IPS-20b (cell line): ENCODE measurements at regions not wholly inside any gene's neighbourhood (a gene's known extent, or its start where the extent isn't known, plus 50 kb on each side); places are given as distances from the start of the nearest gene placed in this dataset.

Experiments
- H3K27ac ChIP-seq: one replicate; pipeline ENCODE4 v1.5.1; 2013; ENCODE audit warnings: low read length
- H3K27me3 ChIP-seq: 2 replicates; pipeline ENCODE4 v1.6.1; 2013; ENCODE audit warnings: mild to moderate bottlenecking, low read length, inconsistent platforms; ENCODE audit not compliant: insufficient read depth
- H3K36me3 ChIP-seq: 2 replicates; pipeline ENCODE4 v1.6.1; 2013; ENCODE audit warnings: low read depth, mild to moderate bottlenecking, inconsistent platforms, low read length, moderate library complexity; ENCODE audit not compliant: insufficient read depth
- H3K4me1 ChIP-seq: 2 replicates; pipeline ENCODE4 v1.6.1; 2013; ENCODE audit warnings: mild to moderate bottlenecking, control low read depth, inconsistent platforms, low read length, moderate library complexity; ENCODE audit not compliant: insufficient read depth
- H3K4me3 ChIP-seq: 2 replicates; pipeline ENCODE4 v1.5.1; 2013; ENCODE audit warnings: mild to moderate bottlenecking, low read length, inconsistent platforms
- H3K9ac ChIP-seq: 2 replicates; pipeline ENCODE4 v1.6.1; 2013; ENCODE audit warnings: low read depth, mild to moderate bottlenecking, inconsistent platforms, low read length, moderate library complexity
- H3K9me3 ChIP-seq: 2 replicates; pipeline ENCODE4 v1.6.1; 2013; ENCODE audit warnings: mild to moderate bottlenecking, low read depth, low read length, inconsistent platforms; ENCODE audit not compliant: insufficient read depth

DNA sequence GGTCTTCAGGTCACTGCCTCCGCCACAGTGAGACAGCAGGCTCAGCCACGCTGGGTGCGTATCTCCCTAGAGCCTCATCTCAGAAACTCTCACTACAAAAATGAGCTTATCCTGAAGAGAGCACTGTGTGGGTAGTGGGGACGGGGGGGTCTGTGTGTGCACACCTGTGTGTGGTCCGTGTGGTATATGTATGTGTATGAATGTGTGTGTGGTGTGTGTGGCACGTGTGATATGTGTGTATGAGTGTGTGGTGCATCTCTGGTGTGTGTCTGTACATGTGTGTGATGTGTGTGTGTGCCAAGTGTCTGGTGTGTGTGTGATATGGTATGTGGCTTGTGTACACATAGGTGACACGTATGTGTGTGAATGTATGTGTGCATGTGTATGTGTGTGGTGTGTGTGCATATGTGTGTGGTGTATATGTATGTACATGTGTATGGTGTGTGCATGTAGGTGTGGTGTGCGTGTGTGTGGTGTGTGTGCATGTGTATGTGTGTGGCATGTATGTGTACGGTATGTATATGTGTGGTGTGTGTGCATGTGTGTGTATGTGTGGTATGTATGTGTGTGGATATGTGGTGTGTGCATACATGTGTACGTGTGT is 332.2 kb downstream of the EIPR1 start:
- Histone ChIP-seq H3K9ac (no peak overlapping the region), H3K9me3 (peaks cover 8% of the 10 kb centered on the region; the same call in 1 of the 2 replicates), H3K36me3 (no peaks in the 10 kb centered on the region), H3K27me3 (no peaks in the 10 kb centered on the region), H3K27ac (no peak overlapping the region), H3K4me1 (no peaks in the 10 kb centered on the region), H3K4me3 (no peak overlapping the region)

GRCh38 chr2:3044587-3045317 is 332.9 kb downstream of the EIPR1 start:
- H3K4me1 ChIP-seq, result no peaks in the 10 kb centered on the region
- no peak overlapping the region for H3K4me3 ChIP-seq
- H3K27me3 ChIP-seq, result no peaks in the 10 kb centered on the region
- no peaks in the 10 kb centered on the region for H3K36me3 ChIP-seq
- H3K27ac ChIP-seq, result no peak overlapping the region
- H3K9ac ChIP-seq, result no peak overlapping the region
- peaks cover 8% of the 10 kb centered on the region; the same call in 1 of the 2 replicates for H3K9me3 ChIP-seq

DNA sequence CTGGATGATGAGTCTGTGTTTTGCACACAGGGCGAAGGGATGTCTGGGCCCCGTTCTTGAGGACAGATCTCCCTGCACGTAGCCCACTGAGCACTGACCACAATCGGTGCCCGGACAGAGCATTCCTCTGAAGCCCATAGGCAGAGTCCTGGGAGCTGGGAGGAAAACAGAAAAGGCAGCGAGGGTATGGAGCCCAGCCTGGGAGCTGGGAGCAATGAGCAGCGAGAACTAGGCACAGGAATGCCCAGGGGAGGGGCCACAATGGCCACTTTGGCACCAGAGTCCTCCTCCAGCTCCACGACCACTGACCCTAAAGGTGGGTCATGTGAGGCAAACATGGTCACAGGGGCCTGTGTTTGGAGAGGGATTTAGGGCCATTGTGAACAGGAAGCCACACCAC is 333.9 kb downstream of the EIPR1 start:
- Histone ChIP-seq H3K9me3 (peaks cover 8% of the 10 kb centered on the region; the same call in 1 of the 2 replicates), H3K27me3 (no peaks in the 10 kb centered on the region), H3K27ac (no peak overlapping the region), H3K4me3 (no peak overlapping the region), H3K36me3 (no peaks in the 10 kb centered on the region), H3K4me1 (no peaks in the 10 kb centered on the region), H3K9ac (no peak overlapping the region)

GRCh38 chr2:3042601-3043585 is 334.7 kb downstream of the EIPR1 start:
- Histone ChIP-seq H3K27me3 (no peaks in the 10 kb centered on the region), H3K4me1 (no peaks in the 10 kb centered on the region), H3K9ac (no peak overlapping the region), H3K9me3 (peaks cover 8% of the 10 kb centered on the region; the same call in 1 of the 2 replicates), H3K36me3 (no peaks in the 10 kb centered on the region), H3K27ac (no peak overlapping the region), H3K4me3 (no peak overlapping the region)

- H3K9me3 ChIP-seq, result peaks cover 8% of the 10 kb centered on the region; the same call in 1 of the 2 replicates
- H3K36me3 ChIP-seq, result no peaks in the 10 kb centered on the region
- no peak overlapping the region for H3K9ac ChIP-seq
- no peak overlapping the region for H3K27ac ChIP-seq
- H3K27me3 ChIP-seq, result no peaks in the 10 kb centered on the region
- no peaks in the 10 kb centered on the region for H3K4me1 ChIP-seq
- no peak overlapping the region for H3K4me3 ChIP-seq
Measured at GRCh38 chr2:3041841-3042600, 335.6 kb downstream of the EIPR1 start.

DNA sequence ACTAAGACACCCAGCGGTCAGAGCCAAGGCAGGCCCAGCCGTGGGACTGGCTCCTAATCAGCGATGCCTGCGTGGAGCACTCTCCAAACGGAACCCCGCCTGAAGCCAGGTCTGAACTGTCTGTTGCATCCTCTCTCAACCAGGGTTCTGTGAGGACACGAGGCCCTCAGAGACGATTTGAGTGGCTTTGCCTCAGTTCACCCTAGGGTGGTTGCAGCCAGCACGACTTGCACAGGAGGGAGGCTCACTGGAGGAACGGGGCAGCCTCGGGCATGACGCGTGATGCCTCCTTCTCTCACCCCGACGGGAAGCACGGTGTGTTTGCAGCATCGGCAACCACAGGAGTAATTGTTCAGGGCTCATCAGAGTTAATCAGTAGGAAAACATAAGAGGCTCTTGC is 336.4 kb downstream of the EIPR1 start:
- Histone ChIP-seq H3K27me3 (no peaks in the 10 kb centered on the region), H3K9me3 (peaks cover 8% of the 10 kb centered on the region; the same call in 1 of the 2 replicates), H3K4me1 (no peaks in the 10 kb centered on the region), H3K9ac (no peak overlapping the region), H3K27ac (no peak overlapping the region), H3K36me3 (no peaks in the 10 kb centered on the region), H3K4me3 (no peak overlapping the region)

DNA sequence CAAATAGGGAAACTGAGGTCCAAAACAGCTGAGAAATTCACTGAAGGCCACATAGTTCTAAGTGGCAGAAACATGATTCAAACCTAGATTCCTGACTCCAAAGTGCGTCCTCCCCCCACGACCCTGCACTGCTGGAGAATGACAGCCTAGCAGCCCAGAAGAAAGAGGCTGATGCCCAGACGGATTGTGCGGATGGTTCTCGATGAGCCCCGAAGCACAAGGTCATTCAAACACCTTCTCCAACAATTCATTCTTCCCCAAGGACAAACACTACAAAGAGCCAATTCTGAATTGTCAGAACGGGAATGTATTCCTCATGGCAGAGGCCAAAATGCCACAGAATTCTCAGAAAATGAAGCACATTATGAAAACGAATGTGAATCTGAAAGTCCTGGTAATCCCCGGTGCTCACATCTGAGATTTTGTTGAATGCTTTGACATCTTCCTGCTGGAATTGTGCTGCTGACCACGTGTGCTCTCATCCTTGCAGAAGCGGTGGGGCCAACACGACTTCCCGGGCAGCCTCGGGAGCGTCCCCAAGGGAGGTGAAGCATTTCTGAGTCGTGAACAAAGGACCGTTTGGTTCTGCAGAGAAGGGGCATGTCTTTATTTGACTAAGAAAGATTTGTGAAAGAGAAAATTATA is 337.0 kb downstream of the EIPR1 start:
- Histone ChIP-seq H3K27ac (no peak overlapping the region), H3K9me3 (peaks cover 1% of the 10 kb centered on the region; the same call in 1 of the 2 replicates), H3K27me3 (no peaks in the 10 kb centered on the region), H3K4me3 (no peak overlapping the region), H3K36me3 (no peaks in the 10 kb centered on the region), H3K9ac (no peak overlapping the region), H3K4me1 (no peaks in the 10 kb centered on the region)

GRCh38 chr2:3040066-3040428 is 337.6 kb downstream of the EIPR1 start:
- H3K27ac ChIP-seq, result no peak overlapping the region
- H3K9ac ChIP-seq, result no peak overlapping the region
- H3K27me3 ChIP-seq, result no peaks in the 10 kb centered on the region
- no peak overlapping the region for H3K4me3 ChIP-seq
- H3K4me1 ChIP-seq, result no peaks in the 10 kb centered on the region
- H3K9me3 ChIP-seq, result no peaks in the 10 kb centered on the region
- H3K36me3 ChIP-seq, result no peaks in the 10 kb centered on the region

DNA sequence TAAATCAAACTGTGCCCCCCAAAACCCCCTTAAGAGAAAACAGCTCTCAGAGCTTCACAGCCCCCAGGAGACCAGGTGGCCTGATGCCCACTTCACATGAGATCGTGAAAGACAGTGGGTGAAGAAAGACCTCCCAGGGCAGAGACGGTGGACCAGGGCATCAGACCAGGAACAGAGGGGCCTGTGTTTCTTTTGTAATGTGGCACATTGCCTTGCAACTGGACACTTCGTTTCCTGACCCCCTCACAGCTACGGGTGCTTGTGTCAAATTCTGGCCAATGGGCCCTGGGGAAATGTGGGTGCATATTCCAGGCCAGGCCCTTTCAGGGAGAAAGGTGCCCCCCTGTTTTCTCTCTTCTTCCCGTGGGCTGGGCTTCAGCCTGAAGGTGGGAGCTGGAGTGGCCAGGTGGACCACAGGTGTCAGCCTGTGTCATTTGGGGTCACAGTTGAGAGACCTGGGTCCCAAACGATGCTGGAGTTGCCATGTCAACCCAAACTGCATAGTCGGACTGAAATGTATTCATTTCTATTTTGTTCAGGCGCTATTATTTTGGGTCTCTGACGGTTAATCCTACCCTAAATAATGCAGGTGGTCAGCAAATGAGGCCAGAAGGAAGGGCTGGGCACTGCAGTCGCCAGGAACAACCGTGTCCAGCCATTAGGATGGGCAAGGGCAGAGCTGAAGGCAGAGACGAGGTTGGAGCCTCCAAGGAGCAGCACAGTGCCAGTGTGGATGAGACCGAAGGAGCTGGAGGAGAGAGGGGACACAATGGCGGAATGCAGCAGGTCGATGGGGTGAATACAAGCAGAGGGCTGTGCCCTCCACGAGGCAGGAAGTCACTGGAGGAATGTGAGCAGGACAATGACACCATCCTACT is 338.2 kb downstream of the EIPR1 start:
- Histone ChIP-seq H3K27me3 (no peaks in the 10 kb centered on the region), H3K4me3 (no peak overlapping the region), H3K4me1 (no peaks in the 10 kb centered on the region), H3K27ac (no peak overlapping the region), H3K36me3 (no peaks in the 10 kb centered on the region), H3K9ac (no peak overlapping the region), H3K9me3 (no peaks in the 10 kb centered on the region)

GRCh38 chr2:3038636-3039035 is 339.0 kb downstream of the EIPR1 start:
- Histone ChIP-seq H3K4me3 (no peak overlapping the region), H3K27me3 (no peaks in the 10 kb centered on the region)

More at GRCh38 chr2:3038636-3039035, 339.0 kb downstream of the EIPR1 start:
- H3K27ac ChIP-seq, result no peak overlapping the region
- H3K4me1 ChIP-seq, result no peaks in the 10 kb centered on the region
- H3K9ac ChIP-seq, result no peak overlapping the region
- no peaks in the 10 kb centered on the region for H3K36me3 ChIP-seq
- H3K9me3 ChIP-seq, result no peaks in the 10 kb centered on the region
